HG03342 (cell line): ENCODE measurements at regions not wholly inside any gene's neighbourhood (a gene's known extent, or its start where the extent isn't known, plus 50 kb on each side); places are given as distances from the start of the nearest gene placed in this dataset.

Source experiments
- ATAC-seq: cut with Tn5 transposase; IDR thresholded peaks from one replicate; pipeline ENCODE4 v1.9.1; 2021; ENCODE audit warnings: mild to moderate bottlenecking, moderate library complexity; ENCODE audit not compliant: unreplicated experiment

- no peak for ATAC-seq
Measured at GRCh38 chr13:111533900-111534683, 213.7 kb downstream of the TEX29 start.

GRCh38 chr13:111534751-111535522 lies 214.5 kb downstream of the TEX29 start:
- ATAC-seq: no peak

- no peak for ATAC-seq
Measured at GRCh38 chr13:111535523-111535811, 215.0 kb downstream of the TEX29 start.

GRCh38 chr13:111536075-111536642 lies 215.7 kb downstream of the TEX29 start:
- no peak for ATAC-seq

- no peak for ATAC-seq
Measured at GRCh38 chr13:111537115-111537728, 216.8 kb downstream of the TEX29 start.

GRCh38 chr13:111537843-111538499 lies 217.5 kb downstream of the TEX29 start:
- no peak for ATAC-seq

GRCh38 chr13:111539252-111539651 lies 218.8 kb downstream of the TEX29 start:
- ATAC-seq: no peak

GRCh38 chr13:111539791-111540446 lies 219.5 kb downstream of the TEX29 start:
- ATAC-seq: no peak

GRCh38 chr13:111540486-111540885 lies 220.0 kb downstream of the TEX29 start:
- ATAC-seq: no peak

- ATAC-seq: no peak
Measured at GRCh38 chr13:111541345-111541744, 220.9 kb downstream of the TEX29 start.

- no peak for ATAC-seq
Measured at GRCh38 chr13:111541752-111542529, 221.5 kb downstream of the TEX29 start.

- no peak for ATAC-seq
Measured at GRCh38 chr13:111542530-111543341, 222.3 kb downstream of the TEX29 start.

- no peak for ATAC-seq
Measured at GRCh38 chr13:111546921-111547675, 226.7 kb downstream of the TEX29 start.

- no peak for ATAC-seq
Measured at GRCh38 chr13:111547726-111548273, 227.4 kb downstream of the TEX29 start.

- no peak for ATAC-seq
Measured at GRCh38 chr13:111548301-111548700, 227.9 kb downstream of the TEX29 start.

GRCh38 chr13:111548805-111549204 lies 228.4 kb downstream of the TEX29 start:
- ATAC-seq: no peak

GRCh38 chr13:111549464-111549863 lies 229.0 kb downstream of the TEX29 start:
- no peak for ATAC-seq

GRCh38 chr13:111550062-111550461 lies 229.6 kb downstream of the TEX29 start:
- no peak for ATAC-seq
